HFFc6 (cell line): ENCODE measurements at regions not wholly inside any gene's neighbourhood (a gene's known extent, or its start where the extent isn't known, plus 50 kb on each side); places are given as distances from the start of the nearest gene placed in this dataset.

Experiments used
- DNase-seq: peaks from one replicate; pipeline ENCODE4 v3.0.0-alpha.2; 2018
- H3K27ac Mint-ChIP-seq: 2 replicates; pipeline ENCODE4 v1.8.0; 2020; ENCODE audit warnings: mild to moderate bottlenecking, mixed read lengths
- H3K27me3 Mint-ChIP-seq: 2 replicates; pipeline ENCODE4 v1.8.0; 2021; ENCODE audit warnings: mild to moderate bottlenecking, moderate library complexity, mixed read lengths; ENCODE audit not compliant: insufficient read depth
- H3K36me3 Mint-ChIP-seq: 2 replicates; pipeline ENCODE4 v1.8.0; 2021; ENCODE audit warnings: low read depth, mixed read lengths
- H3K4me1 Mint-ChIP-seq: 2 replicates; pipeline ENCODE4 v1.8.0; 2020; ENCODE audit warnings: low read depth, mixed read lengths
- H3K4me3 Mint-ChIP-seq: 2 replicates; pipeline ENCODE4 v1.8.0; 2020; ENCODE audit warnings: mild to moderate bottlenecking, moderate library complexity, mixed read lengths
- H3K9me3 Mint-ChIP-seq: 2 replicates; pipeline ENCODE4 v1.8.0; 2020; ENCODE audit warnings: mild to moderate bottlenecking, mixed read lengths
- TF ChIP-seq, protein P1 (sequence below): fragments of 200-600 bp; sonication (generic); IDR thresholded peaks from 2 replicates; pipeline ENCODE4 v1.5.0; 2021; ENCODE audit warnings: antibody characterized with exemption, mild to moderate bottlenecking

DNA sequence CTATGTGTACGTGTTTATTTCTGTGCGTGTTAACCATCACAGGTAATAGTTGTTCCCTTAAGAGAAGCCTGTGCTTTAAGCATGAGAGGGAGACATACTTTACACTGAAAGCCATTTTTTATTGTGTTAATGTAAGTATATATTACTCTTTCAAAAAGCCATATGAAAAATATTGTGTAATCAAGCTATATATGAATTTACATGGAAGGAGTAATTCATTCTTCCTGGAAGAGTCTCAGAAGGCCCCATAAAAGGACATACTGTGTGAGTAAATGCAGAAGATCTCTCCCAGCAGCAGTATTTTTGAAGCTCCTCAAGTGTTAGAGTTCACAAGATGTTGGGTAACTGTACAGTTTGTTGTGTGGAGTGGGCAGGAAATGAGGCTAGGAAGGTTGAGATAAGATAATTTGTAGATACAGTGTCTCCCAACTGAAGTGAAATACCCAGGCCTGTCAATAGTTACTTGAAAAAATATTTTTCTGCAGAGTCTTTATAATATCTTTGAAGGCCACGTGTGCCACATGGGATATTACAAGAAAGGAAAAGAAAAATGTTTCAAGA lies 138.3 kb downstream of the PTGER3 start:
- TF ChIP-seq, protein P1, sequence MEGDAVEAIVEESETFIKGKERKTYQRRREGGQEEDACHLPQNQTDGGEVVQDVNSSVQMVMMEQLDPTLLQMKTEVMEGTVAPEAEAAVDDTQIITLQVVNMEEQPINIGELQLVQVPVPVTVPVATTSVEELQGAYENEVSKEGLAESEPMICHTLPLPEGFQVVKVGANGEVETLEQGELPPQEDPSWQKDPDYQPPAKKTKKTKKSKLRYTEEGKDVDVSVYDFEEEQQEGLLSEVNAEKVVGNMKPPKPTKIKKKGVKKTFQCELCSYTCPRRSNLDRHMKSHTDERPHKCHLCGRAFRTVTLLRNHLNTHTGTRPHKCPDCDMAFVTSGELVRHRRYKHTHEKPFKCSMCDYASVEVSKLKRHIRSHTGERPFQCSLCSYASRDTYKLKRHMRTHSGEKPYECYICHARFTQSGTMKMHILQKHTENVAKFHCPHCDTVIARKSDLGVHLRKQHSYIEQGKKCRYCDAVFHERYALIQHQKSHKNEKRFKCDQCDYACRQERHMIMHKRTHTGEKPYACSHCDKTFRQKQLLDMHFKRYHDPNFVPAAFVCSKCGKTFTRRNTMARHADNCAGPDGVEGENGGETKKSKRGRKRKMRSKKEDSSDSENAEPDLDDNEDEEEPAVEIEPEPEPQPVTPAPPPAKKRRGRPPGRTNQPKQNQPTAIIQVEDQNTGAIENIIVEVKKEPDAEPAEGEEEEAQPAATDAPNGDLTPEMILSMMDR = no peak
- H3K27me3 Mint-ChIP-seq = peaks cover 2% of the 10 kb centered on the region; the same call in 1 of the 2 replicates
- DNase-seq = no peak
- peaks cover 7% of the 10 kb centered on the region; the same call in 1 of the 2 replicates for H3K36me3 Mint-ChIP-seq
- no peak overlapping the region for H3K4me3 Mint-ChIP-seq
- peaks cover 24% of the 10 kb centered on the region for H3K9me3 Mint-ChIP-seq
- H3K4me1 Mint-ChIP-seq = no peaks in the 10 kb centered on the region
- no peak overlapping the region for H3K27ac Mint-ChIP-seq

DNA sequence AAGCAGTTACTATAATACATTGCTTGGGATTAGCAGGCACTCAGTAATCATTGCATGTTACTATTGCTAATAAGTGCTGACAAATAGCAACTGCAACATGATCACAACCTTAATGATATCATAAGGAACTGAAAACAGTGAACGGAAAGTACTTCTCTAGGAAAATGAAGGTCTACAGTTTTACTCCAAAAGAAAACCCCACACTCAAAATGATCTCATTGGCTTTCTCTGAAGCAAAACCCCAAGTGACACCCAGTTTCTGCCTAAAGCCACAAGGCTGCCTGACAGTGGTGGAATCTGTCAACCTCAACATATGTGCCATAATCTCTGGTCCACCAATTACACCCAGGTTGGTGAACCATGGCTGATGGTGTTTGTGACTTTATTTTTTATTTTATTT lies 137.6 kb downstream of the PTGER3 start:
- DNase-seq = no peak
- Mint-ChIP-seq H3K4me1 (no peaks in the 10 kb centered on the region), H3K27me3 (peaks cover 2% of the 10 kb centered on the region; the same call in 1 of the 2 replicates), H3K4me3 (no peak overlapping the region), H3K27ac (no peak overlapping the region), H3K36me3 (peaks cover 7% of the 10 kb centered on the region; the same call in 1 of the 2 replicates), H3K9me3 (peaks cover 21% of the 10 kb centered on the region)
- TF ChIP-seq, protein P1 = no peak

DNA sequence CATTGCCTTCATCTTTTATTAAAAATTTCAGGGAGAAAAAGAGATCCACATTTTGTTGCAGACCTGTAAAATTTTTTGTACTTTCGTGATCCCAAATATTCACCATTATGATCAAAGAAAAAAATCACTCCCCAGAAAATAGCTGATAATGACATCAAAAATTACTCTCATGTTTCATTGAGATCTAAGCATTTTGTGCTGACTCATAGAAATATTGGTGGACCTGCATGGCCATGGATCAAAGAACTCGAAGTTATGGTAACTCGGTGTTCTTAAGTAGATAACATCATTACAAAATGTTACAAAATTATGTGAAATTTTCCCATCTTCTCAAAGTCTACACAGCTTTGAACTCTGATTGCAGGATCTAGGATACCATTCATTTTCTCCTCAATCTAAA lies 135.8 kb downstream of the PTGER3 start:
- Mint-ChIP-seq H3K36me3 (peaks cover 7% of the 10 kb centered on the region; the same call in 1 of the 2 replicates), H3K4me1 (no peaks in the 10 kb centered on the region), H3K4me3 (no peak overlapping the region), H3K27me3 (no peaks in the 10 kb centered on the region), H3K9me3 (peaks cover 15% of the 10 kb centered on the region), H3K27ac (no peak overlapping the region)
- no peak for DNase-seq
- TF ChIP-seq, protein P1 = no peak

DNA sequence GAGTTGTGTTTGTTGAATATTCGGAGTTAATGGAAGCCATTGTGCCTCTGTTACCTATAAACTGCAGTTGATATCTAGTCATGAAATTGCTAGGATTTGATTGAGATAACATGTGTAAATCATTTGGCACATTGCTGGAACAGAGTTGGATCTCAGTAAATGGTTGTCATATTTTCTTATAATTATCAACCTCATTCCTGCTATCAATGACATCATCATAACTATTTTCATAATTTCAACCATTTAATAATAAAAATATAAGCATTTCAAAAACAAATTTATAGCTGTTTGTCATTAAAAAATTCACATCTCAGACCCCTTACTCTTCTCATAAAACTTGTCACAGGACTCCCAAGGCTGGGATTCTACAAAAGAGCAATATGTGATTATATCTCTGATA lies 133.4 kb downstream of the PTGER3 start:
- no peak for DNase-seq
- Mint-ChIP-seq H3K27ac (no peak overlapping the region), H3K4me1 (no peaks in the 10 kb centered on the region), H3K36me3 (peaks cover 7% of the 10 kb centered on the region; the same call in 1 of the 2 replicates), H3K4me3 (no peak overlapping the region), H3K9me3 (peaks cover 15% of the 10 kb centered on the region), H3K27me3 (no peaks in the 10 kb centered on the region)
- TF ChIP-seq, protein P1 = no peak

DNA sequence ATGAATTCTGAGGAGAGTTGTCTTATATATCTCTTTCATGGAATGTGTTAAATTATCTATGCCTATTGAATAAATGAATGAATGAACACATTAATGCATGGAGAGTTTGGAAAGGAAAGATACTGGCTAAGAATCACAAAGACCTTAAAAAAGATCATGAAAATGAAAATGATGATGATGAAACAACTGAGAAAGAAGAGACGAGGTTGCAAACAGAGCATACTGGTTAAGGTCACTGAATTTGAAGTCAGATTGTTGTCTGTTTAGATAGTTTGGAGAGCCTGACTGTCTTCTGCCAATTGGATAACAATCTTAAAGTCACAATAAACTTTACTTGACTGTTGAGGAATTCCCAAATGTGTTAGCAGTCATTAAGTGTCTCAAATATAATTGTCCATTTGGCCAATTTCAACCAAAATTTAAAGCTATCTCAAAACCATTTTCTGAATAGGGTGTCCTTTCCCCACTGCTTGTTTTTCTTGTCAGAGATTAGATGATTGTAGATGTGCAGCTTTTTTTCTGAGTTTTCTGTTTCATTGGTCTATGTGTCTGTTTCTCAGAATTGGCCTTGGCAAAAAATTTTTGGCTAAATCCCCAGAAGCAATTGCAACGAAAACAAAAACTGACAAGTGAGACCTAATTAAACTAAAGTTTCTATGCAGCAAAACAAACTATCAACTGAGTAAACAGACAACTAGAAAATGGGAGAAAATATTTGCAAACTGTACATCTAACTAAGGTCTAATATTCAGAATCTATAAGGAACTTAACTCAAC lies 132.2 kb downstream of the PTGER3 start:
- Mint-ChIP-seq H3K27ac (no peak overlapping the region), H3K4me3 (no peak overlapping the region), H3K9me3 (peaks cover 15% of the 10 kb centered on the region), H3K36me3 (peaks cover 7% of the 10 kb centered on the region; the same call in 1 of the 2 replicates), H3K27me3 (no peaks in the 10 kb centered on the region), H3K4me1 (no peaks in the 10 kb centered on the region)
- TF ChIP-seq, protein P1 = no peak
- no peak for DNase-seq
